SW480 (cell line): ENCODE measurements at regions not wholly inside any gene's neighbourhood (a gene's known extent, or its start where the extent isn't known, plus 50 kb on each side); places are given as distances from the start of the nearest gene placed in this dataset.
"Not testable (repeated sequence)": the region's sequence is repeated elsewhere in the genome, so short reads cannot be mapped to it uniquely, and the experiment has no call there.

Source experiments
- DNase-seq: peaks from one replicate; pipeline ENCODE4 v3.0.0-alpha.2; 2016; ENCODE audit warnings: low spot score

DNA sequence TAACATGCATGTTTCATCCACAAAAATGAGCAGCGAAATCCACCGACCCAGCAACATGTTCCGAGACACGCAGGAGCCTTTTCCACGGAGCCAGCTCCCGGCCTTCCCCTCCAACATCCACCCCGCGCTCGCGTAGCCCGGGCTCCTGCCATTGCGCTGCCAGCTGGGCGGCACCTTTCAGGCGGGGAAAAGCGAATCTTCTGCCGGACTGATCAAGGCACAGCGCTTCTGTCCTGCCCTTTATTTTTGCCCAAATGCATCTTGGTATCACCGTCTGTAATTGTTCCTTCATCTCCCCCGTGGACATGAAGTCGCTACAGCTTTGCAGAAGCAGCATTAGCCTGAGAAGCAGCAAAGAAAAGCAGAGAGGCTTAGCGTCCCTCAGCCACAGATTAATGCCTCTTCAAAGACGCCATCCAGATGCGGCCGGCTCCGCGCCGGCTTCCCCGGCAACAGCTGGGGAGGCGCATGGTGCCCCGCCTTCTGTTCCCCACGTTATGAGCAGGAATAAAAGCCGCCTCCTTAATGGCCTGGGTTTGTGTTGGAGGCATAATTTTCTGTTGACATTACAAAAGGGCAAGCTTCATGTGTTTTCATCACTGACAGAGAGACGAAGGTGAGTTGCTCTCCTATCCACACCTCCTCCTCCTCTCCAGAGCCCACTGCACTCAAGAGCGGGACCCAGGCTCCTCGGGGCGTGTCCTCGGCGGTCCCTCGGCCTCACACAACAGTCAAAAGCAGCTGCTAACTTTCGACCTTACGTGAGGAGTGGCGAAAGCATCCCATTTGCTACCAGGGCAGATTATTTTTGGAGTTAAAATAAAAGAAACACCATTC, 122.1 kb upstream of the SALL3 start:
- no peak for DNase-seq

DNA sequence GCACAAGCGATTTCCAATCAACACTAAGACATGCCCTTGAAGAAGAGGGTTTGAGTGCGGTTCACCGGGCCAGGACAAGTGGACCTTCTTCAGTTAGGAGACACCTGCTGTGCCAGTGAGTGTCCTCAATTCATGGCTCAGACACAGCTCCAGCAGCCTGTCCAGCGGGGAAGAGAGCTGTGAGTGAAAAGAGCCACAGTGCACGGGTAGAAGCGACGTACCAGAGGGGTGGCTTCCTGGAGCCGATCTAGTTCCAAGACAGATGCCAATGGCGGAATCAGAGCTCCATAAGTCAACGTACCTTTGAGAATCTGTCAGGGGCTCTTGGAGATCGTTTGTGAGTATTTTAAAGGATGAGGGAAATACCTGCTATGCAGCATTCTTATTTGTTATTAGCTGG, 119.9 kb upstream of the SALL3 start:
- no peak for DNase-seq

DNA sequence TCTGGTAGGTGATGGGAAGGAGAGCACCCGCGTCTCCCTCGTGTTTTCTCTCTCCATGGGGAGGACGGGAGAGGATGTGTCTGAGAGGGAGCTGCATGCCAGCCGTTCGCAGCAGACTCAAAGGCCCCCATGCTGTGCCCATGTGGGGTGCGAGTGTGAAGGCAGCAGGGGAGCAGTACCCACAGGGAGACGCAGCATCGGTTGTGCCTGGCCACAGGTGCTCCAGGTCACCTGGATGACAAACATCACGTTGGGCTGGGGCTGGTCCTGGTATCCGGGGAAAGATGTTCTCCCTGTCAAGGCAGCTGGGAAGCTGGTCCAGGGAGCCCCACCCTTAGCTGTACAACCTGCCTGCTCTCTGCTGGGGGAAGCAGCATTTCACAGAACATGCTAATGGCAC, 119.5 kb upstream of the SALL3 start:
- no peak for DNase-seq

DNA sequence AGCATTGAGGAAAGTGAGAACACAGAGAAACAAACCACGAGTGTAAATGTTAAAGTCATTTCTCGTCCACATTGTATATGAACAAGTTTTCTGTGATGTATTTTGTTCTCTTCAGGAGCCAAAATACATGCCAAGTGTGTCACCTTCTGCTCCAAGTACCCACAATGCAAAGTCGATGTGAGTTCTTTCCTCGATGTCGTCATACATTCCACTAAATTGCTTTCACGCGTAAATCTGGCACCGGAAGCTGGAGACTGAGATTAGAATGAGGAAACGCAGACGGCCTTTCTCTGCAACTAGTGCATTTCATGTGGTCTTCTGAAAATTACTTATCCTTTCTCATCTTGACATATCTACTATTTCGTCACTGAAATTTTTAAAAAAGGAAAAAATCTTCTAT, 118.5 kb upstream of the SALL3 start:
- DNase-seq = no peak

DNA sequence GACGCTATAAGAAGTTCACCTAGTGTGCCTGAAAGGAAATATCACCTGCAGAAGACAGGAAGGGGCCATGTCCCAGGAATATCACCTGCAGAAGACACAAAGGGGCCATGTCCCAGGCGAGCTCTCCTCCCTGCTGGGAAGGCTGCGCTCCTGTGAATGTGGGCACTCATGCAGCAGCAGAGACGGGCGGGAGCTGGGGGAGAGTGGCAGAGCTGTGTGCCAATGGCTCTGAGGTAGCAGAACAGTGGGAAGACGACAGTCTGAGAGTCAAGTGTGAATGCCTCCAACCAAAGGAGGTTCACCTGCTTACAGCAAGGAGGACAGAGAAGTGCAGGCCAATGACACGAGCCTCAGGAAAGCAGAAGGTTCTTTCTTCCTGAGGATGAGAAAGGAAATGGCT, 117.9 kb upstream of the SALL3 start:
- no peak for DNase-seq

DNA sequence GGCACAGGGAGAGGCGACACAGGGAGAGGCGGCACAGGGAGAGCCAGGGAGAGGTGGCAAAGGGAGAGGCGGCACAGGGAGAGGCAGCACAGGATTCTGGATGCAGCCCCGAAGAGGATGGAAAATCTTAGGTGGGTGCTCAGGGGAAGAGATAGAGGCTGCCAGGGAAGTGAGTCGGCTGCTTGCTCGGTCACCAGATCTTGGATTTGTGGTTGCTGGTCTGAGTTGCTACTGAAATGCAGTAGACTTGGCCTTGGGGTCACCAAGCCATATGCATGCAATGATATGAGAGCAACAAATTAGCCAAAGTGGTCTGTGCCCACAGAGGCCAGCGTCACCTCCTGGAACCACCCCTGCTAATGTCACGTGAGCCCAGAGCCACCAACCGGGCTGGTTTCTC, 117.2 kb upstream of the SALL3 start:
- DNase-seq = no peak

DNA sequence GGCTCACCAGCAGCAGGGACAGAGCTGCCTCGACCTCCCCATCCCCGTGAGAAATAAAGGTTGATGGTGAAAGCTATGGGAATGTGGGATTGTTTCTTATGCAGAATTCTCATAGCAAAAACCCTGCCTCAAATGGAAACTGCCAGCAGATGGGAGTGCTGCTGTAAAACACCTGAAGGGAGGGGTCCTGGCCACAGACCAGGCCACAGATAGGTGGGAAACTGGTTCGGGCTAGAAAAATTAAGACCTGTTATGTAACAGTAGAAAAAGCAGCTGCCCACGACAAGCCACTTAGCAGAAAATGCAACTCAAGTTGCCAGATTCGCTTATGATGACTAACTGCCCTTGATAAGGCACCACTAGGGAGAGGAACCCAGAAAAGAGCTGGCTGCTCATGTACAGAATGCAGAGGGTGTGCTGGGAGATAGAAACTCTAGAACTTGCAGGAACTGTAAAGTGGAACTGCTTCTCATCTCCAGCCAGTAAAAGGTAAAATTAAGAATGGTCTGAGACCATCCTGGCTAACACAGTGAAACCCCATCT, 114.5 kb upstream of the SALL3 start:
- no peak for DNase-seq

DNA sequence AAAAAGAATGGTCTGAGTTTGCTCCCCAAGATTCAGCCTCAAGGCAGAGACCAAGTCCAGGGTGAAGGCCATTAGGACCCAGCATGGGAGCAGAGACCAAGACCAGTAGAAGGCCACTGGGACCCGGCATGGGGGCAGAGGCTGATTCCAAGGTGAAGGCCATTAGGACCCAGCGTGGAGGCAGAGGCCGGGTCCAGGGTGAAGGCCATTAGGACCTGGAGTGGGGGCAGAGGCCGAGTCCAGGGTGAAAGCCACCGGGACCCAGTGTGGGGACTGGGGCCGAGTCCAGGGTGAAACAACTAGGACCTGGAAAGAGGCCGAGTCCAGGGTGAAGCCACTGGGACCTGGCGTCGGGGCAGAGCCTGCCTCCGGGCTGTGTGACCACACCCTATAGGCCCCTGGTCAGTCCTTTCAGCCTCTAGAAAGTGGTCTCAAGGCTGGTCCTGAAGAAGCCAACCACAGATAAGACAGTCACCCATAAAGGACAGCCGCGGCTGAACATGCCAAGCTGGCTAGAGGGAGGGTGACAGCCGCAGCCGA, 113.8 kb upstream of the SALL3 start:
- no peak for DNase-seq

DNA sequence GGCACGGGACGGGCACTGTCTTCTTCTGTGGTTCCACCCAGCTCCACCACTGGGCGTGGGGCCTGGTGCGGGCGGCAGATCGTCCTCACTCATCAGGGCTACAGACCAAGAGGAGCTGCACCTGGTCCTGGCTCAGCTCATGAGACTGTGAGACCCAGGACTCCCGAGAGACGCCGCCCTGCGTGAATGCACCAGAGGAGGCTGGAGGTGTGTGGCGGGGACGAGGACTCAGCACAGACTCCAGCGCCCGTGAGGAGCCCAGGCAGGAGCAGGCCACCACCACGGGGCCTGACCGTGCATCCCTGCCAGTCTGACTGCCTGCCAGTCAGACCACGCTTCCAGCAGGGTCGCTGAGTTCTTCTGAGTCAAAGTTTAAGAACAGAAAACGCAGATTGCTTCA, 112.5 kb upstream of the SALL3 start:
- DNase-seq = no peak

DNA sequence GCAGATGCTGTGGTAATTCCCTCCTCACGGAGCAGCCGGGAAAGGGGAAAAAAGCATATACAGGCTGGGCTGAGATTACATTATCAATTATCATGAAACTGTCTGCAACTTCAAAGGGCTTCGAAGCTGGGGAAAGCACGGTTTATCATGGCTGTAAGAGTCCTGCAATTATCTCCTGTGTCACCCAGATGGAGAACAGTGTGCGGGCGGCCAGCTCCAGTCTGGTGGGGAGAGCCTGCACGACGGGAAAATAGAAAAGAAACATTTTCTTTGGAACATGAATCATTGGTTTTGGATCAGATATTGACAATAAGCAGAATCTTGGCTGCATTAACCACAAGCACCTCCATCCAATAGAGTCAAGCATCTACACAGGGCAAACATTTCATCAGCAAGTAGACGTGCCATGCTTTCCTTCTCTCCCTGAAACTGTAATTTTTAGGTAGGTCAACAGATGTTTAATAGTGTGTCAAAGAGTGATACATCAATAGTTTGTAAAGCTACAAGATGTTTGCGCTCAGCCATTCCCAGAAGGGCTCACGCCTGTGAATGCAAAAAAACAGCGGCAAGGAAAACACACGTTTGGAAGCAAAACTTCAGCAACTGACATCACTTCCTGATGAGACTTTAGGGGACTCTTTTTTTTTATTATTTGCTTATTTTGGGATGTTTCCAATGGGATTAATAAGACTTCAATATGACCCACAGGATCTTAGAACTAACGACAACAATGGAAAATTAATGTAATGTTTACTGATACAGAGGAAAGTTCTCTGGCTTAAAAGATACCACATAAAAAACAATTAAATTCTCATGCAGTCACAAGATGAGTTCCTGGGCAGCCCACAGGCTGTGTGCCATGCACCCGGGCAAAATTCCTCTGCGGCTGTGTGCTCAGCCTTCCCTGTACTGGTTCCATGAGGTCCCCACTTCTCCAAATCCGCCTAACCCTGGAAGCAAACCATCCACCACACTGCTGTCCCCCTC, 111.0 kb upstream of the SALL3 start:
- DNase-seq = no peak

DNA sequence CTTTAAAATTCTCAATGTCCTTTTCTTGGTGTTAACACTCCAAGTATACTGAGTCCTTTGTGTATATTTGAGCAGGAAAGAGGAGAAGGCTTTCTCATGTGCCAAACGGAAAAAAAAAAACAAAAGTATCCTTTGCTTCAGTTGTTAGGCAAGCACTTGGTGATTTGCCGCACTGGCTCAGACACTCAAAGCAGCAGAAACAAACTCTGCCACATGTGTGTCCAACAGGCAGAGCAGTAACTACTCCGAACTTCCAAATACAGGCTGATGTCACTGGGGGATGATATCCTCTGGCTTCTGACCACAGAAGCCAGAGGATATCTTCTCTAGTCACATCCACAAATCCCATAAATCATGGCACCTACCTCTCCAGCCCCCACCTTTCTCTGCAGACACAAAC, 108.0 kb upstream of the SALL3 start:
- DNase-seq = no peak

DNA sequence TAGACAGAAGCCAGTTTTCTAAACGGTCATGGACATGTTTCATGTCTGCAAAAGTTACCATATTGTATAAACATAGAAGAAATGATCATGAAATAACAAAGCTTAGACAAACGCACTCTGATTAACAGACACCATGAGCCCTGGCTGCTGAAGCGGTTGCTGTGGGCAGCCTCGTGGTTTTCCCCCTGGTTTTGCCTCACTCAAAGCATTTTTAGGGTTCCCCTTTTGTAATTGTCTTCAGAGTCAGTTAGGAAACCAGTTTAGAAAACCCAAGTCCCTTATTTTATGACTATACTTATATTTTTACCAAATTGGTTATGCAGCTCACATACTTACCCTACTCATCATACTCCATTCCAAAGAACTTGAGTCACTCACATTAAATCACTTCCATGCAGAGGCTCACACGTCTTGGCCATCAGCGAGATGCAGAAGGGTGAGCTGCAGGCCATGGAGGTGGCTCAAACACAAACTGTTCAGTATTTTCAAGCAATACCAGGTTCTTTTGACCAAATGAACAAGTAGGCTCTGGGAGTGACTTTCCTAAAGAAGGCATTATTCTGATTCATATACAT, 105.6 kb upstream of the SALL3 start:
- no peak for DNase-seq

DNA sequence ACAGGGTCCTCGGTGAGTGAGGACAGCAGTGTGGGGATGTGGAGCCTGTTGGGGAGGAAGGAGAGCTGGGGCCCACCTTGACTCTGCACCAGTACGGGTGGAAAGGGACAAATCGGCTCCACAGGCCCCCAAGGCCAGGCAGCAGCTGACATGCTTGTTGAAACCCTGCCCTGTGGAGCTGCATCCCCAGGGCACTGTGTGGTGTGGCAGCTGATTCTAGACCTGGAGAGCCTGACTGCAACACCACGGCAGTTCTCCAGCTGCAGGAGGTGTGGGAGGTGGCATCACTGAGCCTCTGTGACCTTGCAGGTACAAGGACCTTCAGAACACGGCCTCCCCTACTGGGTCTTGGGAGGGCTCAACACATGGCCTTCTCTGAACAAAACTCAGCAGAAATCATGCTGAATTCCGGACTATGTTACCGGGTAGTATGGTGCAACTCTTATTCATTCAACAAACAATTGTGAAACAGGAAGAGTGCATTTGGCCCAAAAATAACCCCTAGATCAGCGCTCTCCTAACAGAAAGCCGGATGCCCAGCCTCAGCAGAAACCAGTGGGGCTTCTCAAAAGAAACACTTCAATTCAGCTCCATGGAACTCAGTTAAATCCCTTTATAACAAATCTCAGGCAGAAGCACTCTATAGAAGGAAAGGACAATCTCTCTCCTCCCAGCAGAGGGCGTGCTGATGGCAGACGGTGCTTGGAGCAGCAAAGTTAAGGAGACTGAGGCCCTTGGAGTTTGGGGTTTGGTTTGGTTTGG, 104.4 kb upstream of the SALL3 start:
- DNase-seq = no peak

DNA sequence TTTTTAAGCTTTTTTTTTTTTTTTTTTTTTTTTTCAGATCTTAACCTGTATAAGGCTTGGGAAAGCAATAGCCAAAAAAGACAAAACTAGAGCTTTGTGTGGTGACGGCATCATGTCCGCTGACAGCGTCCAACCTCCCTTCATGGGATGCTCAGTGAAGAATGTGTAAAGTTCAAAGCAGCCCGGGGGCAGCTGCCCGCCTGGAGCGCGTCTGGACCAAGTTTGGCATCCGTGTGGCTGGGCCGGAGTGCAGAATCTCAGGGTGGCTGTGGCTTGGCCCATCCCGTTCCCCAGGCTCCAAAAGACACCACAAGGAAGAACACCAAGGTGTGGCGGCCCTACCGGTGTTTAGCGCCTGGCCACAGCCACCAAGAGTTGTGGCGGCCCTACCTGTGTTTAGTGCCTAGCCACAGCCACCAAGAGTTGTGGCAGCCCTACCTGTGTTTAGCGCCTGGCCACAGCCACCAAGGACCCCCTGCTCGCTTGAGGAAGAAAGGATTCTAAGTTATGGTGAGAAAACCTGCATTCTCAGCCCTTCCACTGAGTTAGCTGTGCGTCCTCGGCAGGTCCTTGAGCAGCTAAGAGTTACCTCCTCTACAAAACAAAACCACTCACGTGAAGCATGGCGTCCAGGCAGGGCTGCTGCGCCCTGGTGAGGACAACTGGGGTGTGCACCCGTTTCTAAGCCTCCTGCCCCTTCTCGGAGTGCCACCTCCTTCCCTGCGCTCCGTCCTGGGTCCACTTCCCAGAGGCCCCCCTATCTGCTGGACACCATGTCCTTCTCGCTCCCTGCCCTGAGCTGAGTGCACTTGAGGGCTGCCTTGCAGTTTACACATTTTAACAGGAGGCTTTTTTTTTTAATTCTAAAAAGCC, 103.6 kb upstream of the SALL3 start:
- DNase-seq = no peak

DNA sequence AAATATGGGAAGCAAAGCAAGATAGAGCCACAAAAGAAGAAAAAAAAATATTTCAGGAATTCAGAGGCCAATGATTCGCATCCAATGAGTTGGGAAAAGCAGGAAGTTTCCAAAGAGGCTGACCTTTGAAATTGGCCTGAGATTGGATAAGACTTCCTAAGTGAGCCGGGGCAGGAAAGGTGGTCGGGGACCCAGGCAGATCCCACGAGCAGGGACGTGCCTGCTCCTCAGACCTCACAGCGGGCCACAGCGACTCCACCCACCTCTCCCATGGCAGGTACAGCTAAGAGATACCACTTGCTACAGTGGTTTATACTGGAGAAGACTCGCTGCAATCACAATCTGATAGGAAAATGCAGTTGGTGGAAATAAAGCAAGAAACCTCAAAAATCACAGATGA, 102.8 kb upstream of the SALL3 start:
- no peak for DNase-seq

DNA sequence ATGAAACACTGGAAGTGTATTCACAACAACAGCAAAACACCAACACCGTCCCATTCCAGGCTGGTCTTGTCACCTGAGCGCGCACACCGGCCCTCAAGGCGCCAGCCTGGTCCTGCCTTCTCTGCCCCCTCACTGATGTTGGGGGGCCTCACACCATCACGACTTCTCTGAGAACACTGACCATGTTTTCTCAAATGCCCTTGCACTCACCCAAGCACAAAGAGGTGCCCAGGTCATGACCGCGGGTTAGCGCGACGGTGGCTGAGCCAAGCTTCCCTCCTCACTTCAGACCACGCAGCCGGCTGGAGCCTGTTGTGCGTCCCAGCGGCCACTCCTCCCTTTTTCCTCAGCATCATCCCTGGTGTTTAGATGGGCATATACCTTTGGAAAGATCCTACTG, 101.3 kb upstream of the SALL3 start:
- no peak for DNase-seq

DNA sequence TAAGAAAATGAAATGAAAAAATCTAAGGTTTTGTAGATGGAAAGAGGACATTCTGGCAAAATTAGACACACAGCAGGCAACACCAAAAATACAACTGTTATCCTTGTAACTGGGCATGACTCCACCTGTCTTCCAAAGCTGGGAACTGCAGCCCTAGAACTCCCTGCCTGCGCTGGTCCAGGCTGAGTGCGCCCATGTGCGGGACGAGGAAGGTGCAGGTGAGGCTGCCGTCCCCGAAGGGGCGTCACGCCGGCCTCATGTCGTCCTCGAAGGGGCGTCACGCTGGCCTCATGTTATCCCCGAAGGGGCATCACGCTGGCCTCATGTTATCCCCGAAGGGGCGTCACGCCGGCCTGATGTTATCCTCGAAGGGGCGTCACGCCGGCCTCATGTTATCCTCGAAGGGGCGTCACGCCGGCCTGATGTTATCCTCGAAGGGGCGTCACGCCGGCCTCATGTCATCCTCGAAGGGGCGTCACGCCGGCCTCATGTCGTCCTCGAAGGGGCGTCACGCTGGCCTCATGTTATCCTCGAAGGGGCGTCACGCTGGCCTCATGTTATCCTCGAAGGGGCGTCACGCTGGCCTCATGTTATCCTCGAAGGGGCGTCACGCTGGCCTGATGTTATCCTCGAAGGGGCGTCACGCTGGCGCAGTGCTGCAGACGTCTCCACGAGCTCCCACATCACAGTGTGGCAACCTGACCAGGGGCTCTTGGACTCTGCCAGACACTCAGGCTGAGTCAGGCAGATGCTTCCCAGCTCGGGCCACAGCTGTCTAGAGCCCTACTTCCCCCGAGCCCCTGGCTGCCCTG, 100.3 kb upstream of the SALL3 start:
- DNase-seq = not testable (repeated sequence)

DNA sequence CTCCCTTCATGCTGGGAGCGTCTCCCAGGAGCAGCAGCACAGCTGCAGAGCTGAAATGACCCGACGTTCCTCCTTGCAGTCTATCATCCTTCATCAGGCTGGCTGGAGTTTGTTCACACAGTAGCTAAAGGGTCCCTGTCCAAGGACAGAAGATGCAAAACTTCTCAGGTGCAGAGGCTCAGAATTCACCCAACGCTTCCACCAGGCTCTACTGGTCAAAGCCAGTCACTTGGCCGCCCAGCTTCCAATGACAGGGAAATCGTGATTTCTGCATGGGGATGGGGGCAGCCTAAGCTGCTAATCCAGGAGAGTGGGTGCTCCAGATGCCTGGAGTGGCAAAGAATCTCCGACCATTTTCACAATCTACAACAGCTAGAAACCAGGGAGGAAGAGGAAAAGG, 97.0 kb upstream of the SALL3 start:
- DNase-seq = no peak

DNA sequence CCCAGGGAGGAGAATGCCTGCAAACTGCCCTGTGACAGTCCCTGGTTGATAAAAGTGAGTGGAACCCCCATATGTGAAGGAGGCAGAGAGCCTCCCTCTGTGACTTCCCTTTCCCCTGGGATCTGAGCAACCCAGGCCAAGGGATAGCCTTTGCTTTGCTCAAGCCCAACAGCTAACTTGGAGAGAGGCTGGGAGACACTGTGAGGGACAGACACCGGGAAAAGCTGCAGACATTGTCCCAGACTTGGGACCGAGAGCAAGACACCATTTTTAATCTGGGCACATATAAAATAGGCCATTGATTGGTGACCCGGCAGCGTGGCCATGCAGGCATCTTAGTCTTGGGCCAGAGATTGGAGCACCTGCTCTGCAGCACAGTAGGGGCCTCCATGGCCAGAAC, 96.1 kb upstream of the SALL3 start:
- DNase-seq = no peak

DNA sequence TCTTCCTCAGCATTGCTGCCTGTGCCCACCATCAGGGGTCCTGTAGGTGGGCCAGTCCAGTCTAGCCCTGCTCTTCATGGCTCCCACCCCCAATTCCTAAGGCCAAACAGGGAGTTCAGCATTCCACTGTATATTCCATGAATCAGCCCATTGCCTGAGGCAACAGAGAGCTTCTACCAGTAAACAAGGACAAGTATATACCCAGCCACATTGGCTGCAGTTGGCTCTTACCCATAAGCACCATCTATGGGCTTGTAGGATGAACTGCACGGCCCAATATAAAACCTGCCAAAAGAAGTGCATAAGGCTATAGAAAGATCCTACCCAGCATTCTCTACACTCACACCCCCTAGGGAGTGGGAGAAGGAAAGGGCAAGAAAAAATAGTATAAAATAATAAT, 95.1 kb upstream of the SALL3 start:
- DNase-seq = no peak
